HG03354 (cell line): ENCODE measurements at regions not wholly inside any gene's neighbourhood (a gene's known extent, or its start where the extent isn't known, plus 50 kb on each side); places are given as distances from the start of the nearest gene placed in this dataset.
"Not testable (repeated sequence)": the region's sequence is repeated elsewhere in the genome, so short reads cannot be mapped to it uniquely, and the experiment has no call there.

ENCODE experiments used
- ATAC-seq: cut with Tn5 transposase; IDR thresholded peaks from one replicate; pipeline ENCODE4 v1.9.1; 2021; ENCODE audit warnings: mild to moderate bottlenecking; ENCODE audit not compliant: unreplicated experiment, poor library complexity, severe bottlenecking

GRCh38 chr5:94028001-94028400 lies 286.6 kb upstream of the POU5F2 start:
- no peak for ATAC-seq

- no peak for ATAC-seq
These were observed 285.7 kb upstream of the POU5F2 start for GRCh38 chr5:94027145-94027544.

- no peak for ATAC-seq
These were observed 284.5 kb upstream of the POU5F2 start for GRCh38 chr5:94025788-94026473.

- ATAC-seq = no peak
These were observed 283.2 kb upstream of the POU5F2 start for GRCh38 chr5:94024620-94025019.

GRCh38 chr5:94024101-94024500 lies 282.7 kb upstream of the POU5F2 start:
- no peak for ATAC-seq

GRCh38 chr5:94021246-94021645 lies 279.8 kb upstream of the POU5F2 start:
- no peak for ATAC-seq

- ATAC-seq = no peak
These were observed 276.2 kb upstream of the POU5F2 start for GRCh38 chr5:94017579-94017978.

GRCh38 chr5:94010814-94011213 lies 269.4 kb upstream of the POU5F2 start:
- no peak for ATAC-seq

GRCh38 chr5:94009161-94009560 lies 267.8 kb upstream of the POU5F2 start:
- no peak for ATAC-seq

- no peak for ATAC-seq
These were observed 257.6 kb upstream of the POU5F2 start for GRCh38 chr5:93998951-93999455.

- no peak for ATAC-seq
These were observed 256.2 kb upstream of the POU5F2 start for GRCh38 chr5:93997562-93997961.

GRCh38 chr5:93995126-93995621 lies 253.8 kb upstream of the POU5F2 start:
- peak; percentile 83 for ATAC-seq

- no peak for ATAC-seq
These were observed 251.8 kb upstream of the POU5F2 start for GRCh38 chr5:93993161-93993560.

GRCh38 chr5:93990504-93991070 lies 249.2 kb upstream of the POU5F2 start:
- no peak for ATAC-seq

GRCh38 chr5:93985940-93986570 lies 244.7 kb upstream of the POU5F2 start:
- ATAC-seq = not testable (repeated sequence)

- no peak for ATAC-seq
These were observed 236.8 kb upstream of the POU5F2 start for GRCh38 chr5:93978222-93978621.

GRCh38 chr5:93967923-93968322 lies 226.5 kb upstream of the POU5F2 start:
- ATAC-seq = no peak

- ATAC-seq = no peak
These were observed 223.0 kb upstream of the POU5F2 start for GRCh38 chr5:93964421-93964820.

GRCh38 chr5:93960042-93960441 lies 218.6 kb upstream of the POU5F2 start:
- ATAC-seq = no peak

GRCh38 chr5:93956006-93956405 lies 214.6 kb upstream of the POU5F2 start:
- ATAC-seq = no peak
